Loucy (cell line): ENCODE measurements at regions not wholly inside any gene's neighbourhood (a gene's known extent, or its start where the extent isn't known, plus 50 kb on each side); places are given as distances from the start of the nearest gene placed in this dataset.

ENCODE experiments used
- CTCF ChIP-seq: fragments of 200-600 bp; sonication (generic); conservative IDR thresholded peaks from 2 replicates; pipeline ENCODE4 v1.5.1; 2014; ENCODE audit warnings: mild to moderate bottlenecking, antibody characterized with exemption, low read length
- EZH2phosphoT487 ChIP-seq: fragments of 200-600 bp; IDR thresholded peaks from 2 replicates; pipeline ENCODE4 v1.6.1; 2018; ENCODE audit warnings: antibody characterized with exemption, mild to moderate bottlenecking, moderate library complexity, borderline replicate concordance

- TF ChIP-seq CTCF, result no peak
- no peak for TF ChIP-seq EZH2phosphoT487
Observed at GRCh38 chr3:130814691-130815472, 68.3 kb upstream of the PIK3R4 start.
